SK-N-SH (cell line): ENCODE measurements at regions not wholly inside any gene's neighbourhood (a gene's known extent, or its start where the extent isn't known, plus 50 kb on each side); places are given as distances from the start of the nearest gene placed in this dataset.

ENCODE experiments used
- CHD2 ChIP-seq: fragments of 150-350 bp; IDR thresholded peaks from 2 replicates; pipeline ENCODE4 v1.6.1; 2018; ENCODE audit warnings: low read length; ENCODE audit not compliant: partially characterized antibody
- POLR2AphosphoS5 ChIP-seq: IDR thresholded peaks from 2 replicates; pipeline ENCODE4 v1.6.1; 2012; ENCODE audit warnings: low read depth, low read length
- RCOR1 ChIP-seq: fragments of 150-350 bp; IDR thresholded peaks from 2 replicates; pipeline ENCODE4 v1.6.1; 2017; ENCODE audit warnings: antibody characterized with exemption, low read length
- RXRA ChIP-seq: IDR thresholded peaks from 2 replicates; pipeline ENCODE4 v1.4.0; 2012; ENCODE audit warnings: low read depth, mild to moderate bottlenecking, borderline replicate concordance
- YY1 ChIP-seq: IDR thresholded peaks from 2 replicates; pipeline ENCODE4 v1.4.0; 2012; ENCODE audit warnings: low read depth, mild to moderate bottlenecking
- TF ChIP-seq, protein P1 (sequence below): IDR thresholded peaks from 2 replicates; pipeline ENCODE4 v1.4.0; 2012; ENCODE audit warnings: low read depth, borderline replicate concordance
- TF ChIP-seq, protein P2 (sequence below): fragments of 200-600 bp; sonication (generic); IDR thresholded peaks from 2 replicates; pipeline ENCODE4 v1.6.1; 2017; ENCODE audit warnings: antibody characterized with exemption, mild to moderate bottlenecking, moderate library complexity

GRCh38 chr1:183720028-183720427 lies 66.9 kb upstream of the APOBEC4 start:
- TF ChIP-seq RCOR1 (no peak), RXRA (no peak), YY1 (no peak), CHD2 (no peak), POLR2AphosphoS5 (no peak)
- TF ChIP-seq, protein P1, sequence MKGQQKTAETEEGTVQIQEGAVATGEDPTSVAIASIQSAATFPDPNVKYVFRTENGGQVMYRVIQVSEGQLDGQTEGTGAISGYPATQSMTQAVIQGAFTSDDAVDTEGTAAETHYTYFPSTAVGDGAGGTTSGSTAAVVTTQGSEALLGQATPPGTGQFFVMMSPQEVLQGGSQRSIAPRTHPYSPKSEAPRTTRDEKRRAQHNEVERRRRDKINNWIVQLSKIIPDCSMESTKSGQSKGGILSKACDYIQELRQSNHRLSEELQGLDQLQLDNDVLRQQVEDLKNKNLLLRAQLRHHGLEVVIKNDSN = no peak
- TF ChIP-seq, protein P2, sequence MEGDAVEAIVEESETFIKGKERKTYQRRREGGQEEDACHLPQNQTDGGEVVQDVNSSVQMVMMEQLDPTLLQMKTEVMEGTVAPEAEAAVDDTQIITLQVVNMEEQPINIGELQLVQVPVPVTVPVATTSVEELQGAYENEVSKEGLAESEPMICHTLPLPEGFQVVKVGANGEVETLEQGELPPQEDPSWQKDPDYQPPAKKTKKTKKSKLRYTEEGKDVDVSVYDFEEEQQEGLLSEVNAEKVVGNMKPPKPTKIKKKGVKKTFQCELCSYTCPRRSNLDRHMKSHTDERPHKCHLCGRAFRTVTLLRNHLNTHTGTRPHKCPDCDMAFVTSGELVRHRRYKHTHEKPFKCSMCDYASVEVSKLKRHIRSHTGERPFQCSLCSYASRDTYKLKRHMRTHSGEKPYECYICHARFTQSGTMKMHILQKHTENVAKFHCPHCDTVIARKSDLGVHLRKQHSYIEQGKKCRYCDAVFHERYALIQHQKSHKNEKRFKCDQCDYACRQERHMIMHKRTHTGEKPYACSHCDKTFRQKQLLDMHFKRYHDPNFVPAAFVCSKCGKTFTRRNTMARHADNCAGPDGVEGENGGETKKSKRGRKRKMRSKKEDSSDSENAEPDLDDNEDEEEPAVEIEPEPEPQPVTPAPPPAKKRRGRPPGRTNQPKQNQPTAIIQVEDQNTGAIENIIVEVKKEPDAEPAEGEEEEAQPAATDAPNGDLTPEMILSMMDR = no peak
